Activated CD4-positive, alpha-beta T cell treated with anti-CD3 and anti-CD28 coated beads for 36 hours (primary cell): ENCODE measurements at regions not wholly inside any gene's neighbourhood (a gene's known extent, or its start where the extent isn't known, plus 50 kb on each side); places are given as distances from the start of the nearest gene placed in this dataset.
A peak's percentile ranks its signal among the peaks of the same experiment; 100 is the strongest.

ENCODE experiments used
- ATAC-seq: fragments of 200-7000 bp; cut with Tn5 transposase; one replicate; pipeline ENCODE4 v1.10.0; 2021; ENCODE audit warnings: mild to moderate bottlenecking, moderate library complexity
- CTCF ChIA-PET: fragments of 350-600 bp; sonication (Branson Sonifier 250); formaldehyde crosslinking; loops from one replicate; lab custom pipeline; 2021; ENCODE audit warnings: antibody characterized with exemption; lab: Charles Lee
- POLR2A ChIA-PET: fragments of 350-600 bp; sonication (Branson Sonifier 250); formaldehyde crosslinking; loops from one replicate; lab custom pipeline; 2021; ENCODE audit warnings: antibody characterized with exemption, inconsistent platforms; lab: Charles Lee
- DNase-seq: peaks from one replicate; pipeline ENCODE4 v3.0.0-alpha.2; 2020
- H3K27ac Mint-ChIP-seq: one replicate; pipeline ENCODE4 v1.8.0; 2021; ENCODE audit warnings: mixed read lengths
- H3K27me3 Mint-ChIP-seq: one replicate; pipeline ENCODE4 v1.8.0; 2021; ENCODE audit warnings: mixed read lengths
- H3K36me3 Mint-ChIP-seq: one replicate; pipeline ENCODE4 v1.8.0; 2021; ENCODE audit warnings: low read depth, mixed read lengths
- H3K4me1 Mint-ChIP-seq: one replicate; pipeline ENCODE4 v1.8.0; 2021; ENCODE audit warnings: mixed read lengths
- H3K4me3 Mint-ChIP-seq: one replicate; pipeline ENCODE4 v1.8.0; 2021; ENCODE audit warnings: mild to moderate bottlenecking, moderate library complexity, mixed read lengths
- H3K9me3 Mint-ChIP-seq: one replicate; pipeline ENCODE4 v1.8.0; 2021; ENCODE audit warnings: low read depth, mixed read lengths
- intact Hi-C, 2 experiments: fragments of 100-400 bp; cut with DNase I in 1 of 2; cut with micrococcal nuclease in 1 of 2; formaldehyde crosslinking; loops; one replicate each; pipeline versions ENCODE4 v1.14.2 to v1.15.1; 2022 to 2024; cut with DNase I, micrococcal nuclease

DNA sequence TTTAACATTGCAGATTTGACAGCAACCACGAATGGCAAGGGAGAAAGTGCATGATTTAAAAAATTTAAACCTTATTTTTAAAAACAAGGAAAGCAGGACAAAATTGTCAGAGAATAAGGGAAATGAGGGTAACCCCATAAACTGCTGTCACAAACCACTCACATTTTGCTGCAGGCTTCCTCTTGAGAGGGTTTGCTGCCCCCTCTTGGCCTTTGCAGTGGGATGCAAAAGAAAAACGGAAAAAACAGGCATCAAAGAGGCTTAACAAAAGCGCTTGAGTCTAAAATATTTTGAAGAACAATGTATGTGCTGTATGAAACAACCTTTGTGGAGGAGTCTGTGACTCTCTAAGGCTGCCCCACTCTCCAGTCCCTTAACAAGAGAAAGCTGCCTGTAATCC, 91.6 kb downstream of the TMX3 start:
- ATAC-seq (no peak), DNase-seq (peak; percentile 48)
- Mint-ChIP-seq H3K4me1 (no peaks in the 10 kb centered on the region), H3K9me3 (no peaks in the 10 kb centered on the region), H3K4me3 (no peak overlapping the region), H3K27me3 (peaks cover 4% of the 10 kb centered on the region), H3K36me3 (no peaks in the 10 kb centered on the region), H3K27ac (no peak overlapping the region)
- ChIA-PET POLR2A (interaction anchor here (0.6 kb wide), 1 partner anchor 210 kb away, joined by 3 read pairs; no protein-coding TSS in a partner anchor), CTCF (no interaction called here)
- intact Hi-C loops = loop anchor here in 1 of 2 experiments (2.0 to 5.0 kb wide), 2 partner anchors 1291 to 1407 kb away; no protein-coding TSS in a partner anchor

DNA sequence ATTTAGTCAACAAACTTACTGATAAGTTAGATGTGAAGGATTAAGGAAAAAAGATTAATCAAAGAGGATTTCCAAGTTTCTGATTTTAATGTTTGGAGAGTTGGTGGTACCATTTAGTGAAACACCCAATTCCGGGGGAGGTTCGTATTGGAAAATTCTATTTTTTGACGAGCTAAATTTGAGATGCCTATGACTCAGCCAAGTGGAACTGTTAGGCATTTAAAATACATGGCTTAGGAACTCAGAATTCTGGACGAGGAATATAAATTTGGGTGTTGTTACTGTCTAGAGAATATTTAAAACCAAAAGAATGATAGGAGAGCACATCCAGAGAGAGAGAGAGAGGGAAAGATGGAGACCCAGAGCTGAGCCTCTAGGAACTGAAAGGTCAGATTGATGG, 103.6 kb downstream of the TMX3 start:
- H3K27me3 Mint-ChIP-seq = peaks cover 3% of the 10 kb centered on the region
- no peak for DNase-seq
- intact Hi-C loops = no loop called here
- H3K27ac Mint-ChIP-seq = no peak overlapping the region
- H3K9me3 Mint-ChIP-seq = no peaks in the 10 kb centered on the region
- ChIA-PET POLR2A (no interaction called here), CTCF (no interaction called here)
- ATAC-seq = no peak
- H3K4me1 Mint-ChIP-seq = no peaks in the 10 kb centered on the region
- no peaks in the 10 kb centered on the region for H3K36me3 Mint-ChIP-seq
- no peak overlapping the region for H3K4me3 Mint-ChIP-seq

DNA sequence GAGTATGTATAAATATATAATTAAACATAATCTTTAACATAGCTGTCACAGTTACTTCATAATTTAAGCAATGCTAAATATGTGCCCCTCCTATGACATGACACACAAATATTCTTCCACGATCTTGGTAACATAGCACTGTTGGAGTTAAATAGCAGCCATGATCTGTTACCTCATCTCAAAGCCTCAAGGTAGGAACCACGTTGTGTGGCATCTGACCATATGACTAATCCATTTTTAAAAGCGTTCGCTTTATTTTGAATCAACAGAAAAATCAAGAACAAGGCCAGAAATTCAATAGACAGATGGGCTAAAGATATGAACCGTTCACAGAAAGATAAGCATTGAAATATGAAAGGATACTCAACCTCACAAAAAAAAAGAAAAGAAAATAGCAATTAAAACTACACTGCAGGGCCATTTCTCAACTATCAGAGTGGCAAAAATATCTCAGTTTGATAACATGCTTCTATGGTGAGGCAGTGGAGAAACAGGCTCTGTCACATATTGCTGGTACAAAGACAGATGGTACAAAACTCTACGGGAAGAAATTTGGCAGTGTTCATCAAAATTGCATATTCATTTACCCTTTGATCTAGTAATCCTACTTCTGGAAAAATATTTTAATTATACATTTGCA, 105.9 kb downstream of the TMX3 start:
- ChIA-PET POLR2A (no interaction called here), CTCF (no interaction called here)
- H3K27me3 Mint-ChIP-seq = no peaks in the 10 kb centered on the region
- no peaks in the 10 kb centered on the region for H3K4me1 Mint-ChIP-seq
- H3K27ac Mint-ChIP-seq = no peak overlapping the region
- intact Hi-C loops = no loop called here
- no peaks in the 10 kb centered on the region for H3K9me3 Mint-ChIP-seq
- H3K36me3 Mint-ChIP-seq = no peaks in the 10 kb centered on the region
- no peak for ATAC-seq
- DNase-seq = no peak
- H3K4me3 Mint-ChIP-seq = no peak overlapping the region

DNA sequence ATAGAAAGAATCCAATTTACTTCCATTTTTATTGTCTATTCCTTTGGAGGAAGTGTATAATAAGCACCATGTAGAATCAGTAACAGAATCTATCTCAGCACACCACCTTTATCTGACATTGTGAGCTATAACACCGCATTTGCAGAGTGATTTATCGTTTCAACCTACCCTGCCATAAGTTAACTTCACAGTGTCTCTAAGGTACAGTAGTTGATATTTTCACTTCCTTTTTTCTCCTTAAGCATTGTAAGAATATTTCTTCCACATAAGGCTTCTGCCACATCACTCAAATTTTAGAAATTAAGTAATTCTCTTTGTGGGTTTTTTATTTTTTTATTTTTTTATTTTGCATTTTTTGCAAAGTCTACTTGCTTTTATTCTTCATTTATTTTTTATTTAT, 107.1 kb downstream of the TMX3 start:
- no peak for ATAC-seq
- H3K27me3 Mint-ChIP-seq = no peaks in the 10 kb centered on the region
- DNase-seq = no peak
- no peaks in the 10 kb centered on the region for H3K4me1 Mint-ChIP-seq
- H3K9me3 Mint-ChIP-seq = no peaks in the 10 kb centered on the region
- intact Hi-C loops = no loop called here
- H3K4me3 Mint-ChIP-seq = no peak overlapping the region
- no peaks in the 10 kb centered on the region for H3K36me3 Mint-ChIP-seq
- ChIA-PET CTCF (no interaction called here), POLR2A (no interaction called here)
- H3K27ac Mint-ChIP-seq = no peak overlapping the region

DNA sequence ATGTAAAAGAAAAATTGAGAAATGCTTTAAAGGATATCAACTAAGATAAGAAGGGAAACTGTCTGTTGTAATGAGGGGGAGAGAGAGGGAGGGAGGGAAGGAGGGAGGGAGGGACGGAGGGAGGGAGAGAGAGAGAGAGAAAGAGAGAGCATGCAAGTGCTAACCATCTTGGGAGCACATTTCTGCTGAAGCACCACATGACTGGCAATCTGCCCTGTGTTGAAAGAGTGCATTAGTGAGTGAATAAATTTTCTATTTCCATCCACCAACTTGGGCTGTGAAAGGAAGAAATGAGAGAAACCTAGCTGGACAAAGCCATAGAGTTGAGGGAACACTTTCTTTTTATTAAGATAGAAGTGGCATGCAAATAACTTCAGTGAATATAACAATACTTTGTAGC, 110.7 kb downstream of the TMX3 start:
- no peak overlapping the region for H3K4me3 Mint-ChIP-seq
- no peak for ATAC-seq
- H3K27ac Mint-ChIP-seq = no peak overlapping the region

DNA sequence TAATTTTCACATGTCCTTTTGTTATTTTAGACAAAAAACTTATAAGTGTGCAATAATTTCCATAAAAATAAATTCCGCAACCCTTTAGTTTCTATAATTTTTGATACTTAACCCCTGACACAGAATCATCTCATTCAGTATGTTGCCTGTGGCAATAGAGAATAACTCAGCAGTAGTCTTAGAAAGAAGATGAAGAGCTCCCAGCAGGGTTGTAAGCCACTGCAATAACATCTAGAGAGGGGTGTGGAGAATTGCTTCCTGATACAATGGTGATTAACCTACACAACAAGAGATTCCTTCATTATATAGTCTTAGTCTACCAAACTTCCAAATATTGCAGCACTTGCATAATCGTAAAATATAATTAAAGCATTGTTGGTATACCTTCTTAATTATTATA, 118.9 kb downstream of the TMX3 start:
- ATAC-seq (no peak), DNase-seq (no peak)
- Mint-ChIP-seq H3K4me1 (no peaks in the 10 kb centered on the region), H3K36me3 (no peaks in the 10 kb centered on the region), H3K9me3 (no peaks in the 10 kb centered on the region), H3K4me3 (no peak overlapping the region), H3K27ac (no peak overlapping the region), H3K27me3 (peaks cover 2% of the 10 kb centered on the region)
- CTCF ChIA-PET = no interaction called here
- POLR2A ChIA-PET = no interaction called here
- intact Hi-C loops = no loop called here

More for the DNA sequence above, 110.7 kb downstream of the TMX3 start:
- Mint-ChIP-seq H3K27me3 (no peaks in the 10 kb centered on the region), H3K36me3 (no peaks in the 10 kb centered on the region), H3K4me1 (no peaks in the 10 kb centered on the region), H3K9me3 (no peaks in the 10 kb centered on the region)
- DNase-seq = no peak
- ChIA-PET CTCF (no interaction called here), POLR2A (no interaction called here)
- intact Hi-C loops = no loop called here

DNA sequence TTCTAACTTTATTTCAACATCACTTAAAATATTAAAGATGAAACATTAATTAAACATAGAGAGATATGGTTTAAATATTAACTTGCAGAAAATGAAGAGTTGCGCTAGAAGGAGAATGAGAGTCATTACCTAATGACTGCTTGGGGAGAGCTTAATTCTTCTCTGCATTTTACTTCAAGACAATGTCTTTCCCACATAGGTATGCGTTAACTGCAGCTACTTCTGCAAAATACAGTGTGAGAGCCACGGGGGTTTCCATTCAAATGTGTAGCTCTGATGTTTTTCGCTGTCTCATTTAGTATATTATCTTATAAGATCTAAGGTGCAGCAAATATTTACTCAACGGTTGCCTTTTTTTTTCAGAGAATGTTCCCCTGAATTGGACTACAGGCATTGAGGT, 126.7 kb downstream of the TMX3 start:
- H3K27ac Mint-ChIP-seq = no peak overlapping the region
- no peak for ATAC-seq
- H3K36me3 Mint-ChIP-seq = no peaks in the 10 kb centered on the region
- POLR2A ChIA-PET = no interaction called here
- intact Hi-C loops = no loop called here
- H3K4me1 Mint-ChIP-seq = no peaks in the 10 kb centered on the region
- no peaks in the 10 kb centered on the region for H3K9me3 Mint-ChIP-seq
- peaks cover 1% of the 10 kb centered on the region for H3K27me3 Mint-ChIP-seq
- no peak for DNase-seq
- H3K4me3 Mint-ChIP-seq = no peak overlapping the region
- CTCF ChIA-PET = interaction anchor here (0.7 kb wide), 1 partner anchor 488 kb away, joined by 3 read pairs; no protein-coding TSS in a partner anchor

DNA sequence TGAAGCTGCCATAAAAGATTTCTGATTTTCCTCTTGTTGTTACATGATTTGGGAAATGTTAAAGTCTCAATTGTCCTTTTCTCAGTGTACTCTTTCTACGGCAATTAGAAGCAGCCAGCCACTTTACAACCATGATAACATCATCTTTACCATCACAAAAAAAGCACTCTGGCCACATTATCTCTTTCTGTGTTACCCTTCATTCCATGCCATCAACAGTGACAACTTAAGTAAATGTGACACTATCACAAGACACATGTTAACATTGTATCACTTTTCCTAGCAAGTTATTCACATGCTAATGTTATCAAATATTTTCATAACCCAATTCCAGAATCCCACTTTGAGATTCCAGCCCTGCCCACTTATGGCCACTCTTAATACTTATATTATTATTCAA, 131.2 kb downstream of the TMX3 start:
- Mint-ChIP-seq H3K9me3 (no peaks in the 10 kb centered on the region), H3K4me3 (no peak overlapping the region), H3K4me1 (no peaks in the 10 kb centered on the region), H3K27me3 (peaks cover 6% of the 10 kb centered on the region), H3K27ac (no peak overlapping the region), H3K36me3 (no peaks in the 10 kb centered on the region)
- DNase-seq = no peak
- CTCF ChIA-PET = no interaction called here
- intact Hi-C loops = no loop called here
- no peak for ATAC-seq
- POLR2A ChIA-PET = no interaction called here

DNA sequence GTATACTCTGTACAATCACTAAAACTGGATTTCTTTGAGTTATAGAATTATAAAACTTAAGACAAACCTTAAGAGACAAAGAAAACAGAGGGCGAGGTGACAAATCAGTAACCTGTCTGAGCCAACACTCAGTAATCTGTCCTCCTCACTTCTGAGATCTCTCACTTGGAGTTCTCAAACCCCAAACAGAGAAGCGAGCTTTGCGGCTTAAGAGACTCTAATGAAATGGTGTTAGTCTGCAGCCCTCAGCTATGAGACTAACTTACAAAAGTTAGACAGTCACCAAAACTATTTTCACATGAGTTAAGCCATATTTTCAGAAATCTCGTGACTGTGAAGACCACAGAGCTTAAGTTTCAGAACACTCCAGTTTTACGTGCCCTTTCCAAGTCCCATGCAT, 140.6 kb downstream of the TMX3 start:
- H3K36me3 Mint-ChIP-seq = no peaks in the 10 kb centered on the region
- ChIA-PET CTCF (no interaction called here), POLR2A (no interaction called here)
- intact Hi-C loops = no loop called here
- no peak overlapping the region for H3K4me3 Mint-ChIP-seq
- DNase-seq (no peak), ATAC-seq (no peak)
- no peaks in the 10 kb centered on the region for H3K4me1 Mint-ChIP-seq
- peaks cover 6% of the 10 kb centered on the region for H3K9me3 Mint-ChIP-seq
- no peak overlapping the region for H3K27ac Mint-ChIP-seq
- H3K27me3 Mint-ChIP-seq = no peaks in the 10 kb centered on the region

DNA sequence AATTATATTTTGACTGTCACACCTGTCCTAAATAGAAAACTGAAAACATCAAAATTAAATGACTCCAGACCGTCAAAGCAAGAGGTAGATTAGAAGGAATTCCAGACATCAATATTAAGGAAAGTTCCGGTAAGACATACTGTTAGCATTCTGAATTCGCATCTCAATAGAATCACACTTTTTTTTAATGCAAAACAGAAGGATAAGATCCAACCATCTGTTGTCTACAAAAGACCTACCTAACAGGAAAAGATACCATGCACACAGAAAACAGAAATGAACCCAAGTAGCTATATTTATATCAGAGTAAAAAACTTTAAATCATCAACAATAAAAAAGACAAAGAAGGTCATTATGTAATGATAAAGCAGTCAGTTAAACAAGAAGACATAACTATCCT, 145.0 kb downstream of the TMX3 start:
- H3K27ac Mint-ChIP-seq = no peak overlapping the region
- POLR2A ChIA-PET = no interaction called here
- no peaks in the 10 kb centered on the region for H3K36me3 Mint-ChIP-seq
- CTCF ChIA-PET = no interaction called here
- intact Hi-C loops = no loop called here
- no peak overlapping the region for H3K4me3 Mint-ChIP-seq
- no peak for ATAC-seq
- peaks cover 3% of the 10 kb centered on the region for H3K27me3 Mint-ChIP-seq
- H3K9me3 Mint-ChIP-seq = peaks cover 6% of the 10 kb centered on the region
- H3K4me1 Mint-ChIP-seq = no peaks in the 10 kb centered on the region
- no peak for DNase-seq

DNA sequence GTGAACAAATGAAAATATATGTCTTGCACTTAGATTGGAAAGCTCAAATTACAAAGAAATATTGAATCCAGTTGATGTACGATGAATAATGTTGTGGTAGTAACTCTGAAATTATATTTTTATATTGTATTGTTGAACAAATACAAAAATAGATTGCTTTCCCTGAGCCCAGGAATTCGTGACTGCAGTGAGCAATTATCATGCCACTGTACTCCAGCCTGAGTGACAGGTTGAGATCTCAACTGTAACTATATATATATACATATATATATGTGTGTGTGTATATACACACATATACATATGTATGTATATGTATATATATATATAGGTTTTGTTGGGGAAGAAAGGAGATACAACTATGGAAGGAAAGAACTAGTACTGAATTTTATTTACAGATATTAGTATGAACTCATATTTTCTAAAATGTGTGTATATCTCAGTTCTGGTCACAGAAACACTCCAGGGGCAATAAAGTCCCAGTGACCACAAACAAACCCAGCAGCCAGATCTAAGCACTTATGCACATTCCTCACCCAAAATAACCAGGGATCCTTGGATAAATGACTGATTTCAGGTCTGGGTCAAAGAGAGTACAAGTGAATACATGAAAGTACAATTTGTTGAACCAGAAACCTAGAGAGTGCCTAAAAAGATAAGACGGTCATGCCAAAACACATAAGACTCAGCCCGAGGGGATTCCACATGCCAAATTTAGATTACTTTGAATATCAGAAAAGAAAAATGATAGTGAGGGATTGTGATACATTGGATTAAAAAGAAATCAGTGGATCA, 146.3 kb downstream of the TMX3 start:
- DNase-seq = no peak
- intact Hi-C loops = no loop called here
- H3K4me3 Mint-ChIP-seq = no peak overlapping the region
- CTCF ChIA-PET = no interaction called here
- ATAC-seq = no peak
- POLR2A ChIA-PET = no interaction called here
- H3K27me3 Mint-ChIP-seq = peaks cover 3% of the 10 kb centered on the region
- peaks cover 6% of the 10 kb centered on the region for H3K9me3 Mint-ChIP-seq
- H3K4me1 Mint-ChIP-seq = no peaks in the 10 kb centered on the region
- no peaks in the 10 kb centered on the region for H3K36me3 Mint-ChIP-seq
- H3K27ac Mint-ChIP-seq = no peak overlapping the region

DNA sequence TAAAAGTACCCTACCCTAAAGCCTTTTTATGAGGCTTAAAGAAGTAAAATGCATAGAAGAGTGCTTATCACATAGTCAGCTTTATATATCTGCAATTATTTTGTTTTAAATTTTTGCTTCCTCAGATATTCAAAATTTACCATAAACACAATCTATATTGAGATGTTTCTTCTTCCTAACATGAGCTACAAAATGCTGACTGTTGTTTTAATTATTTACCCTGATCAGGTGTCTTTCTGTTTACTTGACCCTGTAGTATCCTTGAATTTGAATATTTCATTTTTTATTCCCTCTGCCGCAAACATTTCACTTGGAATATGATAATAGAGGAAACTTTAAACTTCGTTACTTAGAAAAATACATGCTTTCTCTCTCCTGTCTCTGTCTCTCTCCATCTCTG, 147.9 kb downstream of the TMX3 start:
- ATAC-seq (no peak), DNase-seq (no peak)
- no peak overlapping the region for H3K27ac Mint-ChIP-seq
- H3K27me3 Mint-ChIP-seq = peaks cover 3% of the 10 kb centered on the region
- intact Hi-C loops = no loop called here
- no peaks in the 10 kb centered on the region for H3K36me3 Mint-ChIP-seq
- CTCF ChIA-PET = no interaction called here
- peaks cover 7% of the 10 kb centered on the region for H3K9me3 Mint-ChIP-seq
- no peak overlapping the region for H3K4me3 Mint-ChIP-seq
- POLR2A ChIA-PET = no interaction called here
- H3K4me1 Mint-ChIP-seq = no peaks in the 10 kb centered on the region
